Stomach (tissue), 8 donors: ENCODE measurements at regions not wholly inside any gene's neighbourhood (a gene's known extent, or its start where the extent isn't known, plus 50 kb on each side); places are given as distances from the start of the nearest gene placed in this dataset.
A peak's percentile ranks its signal among the peaks of the same experiment; 100 is the strongest.

Experiments used
- DNase-seq, 2 donors: peaks; one replicate each; pipeline versions ENCODE4 v3.0.0 to v3.0.0-alpha.2; 2013 to 2019
- H3K27ac ChIP-seq, 5 donors: fragments of 200-600 bp in 4 of 5; sonication (generic) in 4 of 5; one replicate each; pipeline ENCODE4 v1.5.1; 2013 to 2019; ENCODE audit warnings: mild to moderate bottlenecking in 1 of 5, moderate library complexity in 1 of 5
- H3K27me3 ChIP-seq, 3 donors: fragments of 200-600 bp; sonication (generic); one replicate each; pipeline ENCODE4 v1.5.1; 2017 to 2019; ENCODE audit warnings: mixed run types in 1 of 3
- H3K36me3 ChIP-seq, 4 donors: fragments of 200-600 bp; sonication (generic); 1 replicate in 3 of 4; 2 replicates in 1 of 4; pipeline ENCODE4 v1.5.1; 2016 to 2019
- H3K4me1 ChIP-seq, 4 donors: fragments of 200-600 bp; sonication (generic); one replicate each; pipeline ENCODE4 v1.5.1; 2016 to 2019
- H3K4me3 ChIP-seq, 4 donors: fragments of 200-600 bp; sonication (generic) in 3 of 4; one replicate each; pipeline ENCODE4 v1.5.1; 2016 to 2019; ENCODE audit warnings: mild to moderate bottlenecking in 1 of 4
- H3K9me3 ChIP-seq, 4 donors: fragments of 200-600 bp; sonication (generic); one replicate each; pipeline ENCODE4 v1.5.1; 2016 to 2019
- CTCF ChIP-seq, 7 experiments: fragments of 450-650 bp in 4 of 7; fragments of 200-600 bp in 3 of 7; sonication (generic) in 3 of 7; IDR thresholded peaks; one replicate each; pipeline ENCODE4 v1.5.1; 2016 to 2019; ENCODE audit warnings: antibody characterized with exemption in 7 of 7, control low read depth in 2 of 7, mild to moderate bottlenecking in 1 of 7
- EP300 ChIP-seq: sonication (generic); formaldehyde crosslinking; IDR thresholded peaks from one replicate; pipeline ENCODE4 v1.6.1; 2017; ENCODE audit warnings: antibody characterized with exemption
- POLR2A ChIP-seq, 4 donors: fragments of 450-650 bp; IDR thresholded peaks; one replicate each; pipeline ENCODE4 v1.6.1; 2016; ENCODE audit warnings: antibody characterized with exemption in 4 of 4, control low read depth in 2 of 4, mild to moderate bottlenecking in 1 of 4, moderate library complexity in 1 of 4
- POLR2AphosphoS5 ChIP-seq, 3 donors: sonication (generic); formaldehyde crosslinking; IDR thresholded peaks; one replicate each; pipeline ENCODE4 v1.6.1; 2016; ENCODE audit warnings: antibody characterized with exemption in 3 of 3
- WGBS, 5 donors: extraction: QIAGEN DNeasy Blood & Tissue Kit in 3 of 5; methylation state at CpG; one replicate each; pipeline versions ENCODE4 v1.1.5 to v1.1.7; 2013 to 2018; 5-methylcytosine and 5-hydroxymethylcytosine counted together
- intact Hi-C: fragments of 100-400 bp; cut with DNase I; formaldehyde crosslinking; loops from one replicate; pipeline ENCODE4 v1.15.1; 2023; ENCODE audit warnings: low total_unique reads
- donor health status: healthy with polysubstance abuse.
- donor health status: Bipolar disorder and iron deficiency.
- donor health status: healthy.

- DNase-seq: peak in 1 of 2 donors; percentile 69
- 53 to 83% (median 69%) methylated on average over 3 of the region's 3 CpGs for WGBS, 5 donors
Observed at GRCh38 chr3:11739706-11740105, 96.0 kb upstream of the VGLL4 start.

GRCh38 chr3:11739123-11739522 lies 95.4 kb upstream of the VGLL4 start:
- Histone ChIP-seq H3K4me1 (no peaks in the 10 kb centered on the region), H3K27ac (no peak overlapping the region), H3K36me3 (no peaks in the 10 kb centered on the region), H3K27me3 (no peaks in the 10 kb centered on the region), H3K4me3 (no peak overlapping the region), H3K9me3 (no peaks in the 10 kb centered on the region)
- intact Hi-C loops: no loop called here
- WGBS, 5 donors: 40 to 57% (median 48%) methylated on average over 2 of the region's 2 CpGs
- no peak for TF ChIP-seq POLR2AphosphoS5 (IDR thresholded peaks at IDR 0.05)
- no peak for TF ChIP-seq POLR2A (IDR thresholded peaks at IDR 0.05)
- TF ChIP-seq EP300: no peak
- no peak for TF ChIP-seq CTCF (IDR thresholded peaks at IDR 0.05)
- no peak for DNase-seq

More at GRCh38 chr3:11739706-11740105, 96.0 kb upstream of the VGLL4 start:
- no peaks in the 10 kb centered on the region for H3K9me3 ChIP-seq
- TF ChIP-seq POLR2AphosphoS5 (IDR thresholded peaks at IDR 0.05) (no peak), POLR2A (IDR thresholded peaks at IDR 0.05) (no peak), EP300 (no peak), CTCF (IDR thresholded peaks at IDR 0.05) (no peak)
- H3K36me3 ChIP-seq: no peaks in the 10 kb centered on the region
- no peak overlapping the region for H3K27ac ChIP-seq
- H3K4me1 ChIP-seq: no peaks in the 10 kb centered on the region
- H3K4me3 ChIP-seq: no peak overlapping the region
- intact Hi-C loops: no loop called here
- H3K27me3 ChIP-seq: no peaks in the 10 kb centered on the region

GRCh38 chr3:11737742-11738141 lies 94.0 kb upstream of the VGLL4 start:
- no peak for TF ChIP-seq POLR2AphosphoS5 (IDR thresholded peaks at IDR 0.05)
- TF ChIP-seq CTCF (IDR thresholded peaks at IDR 0.05): no peak
- TF ChIP-seq POLR2A (IDR thresholded peaks at IDR 0.05): no peak
- TF ChIP-seq EP300: no peak
- Histone ChIP-seq H3K4me1 (no peaks in the 10 kb centered on the region), H3K4me3 (no peak overlapping the region), H3K27me3 (no peaks in the 10 kb centered on the region), H3K36me3 (no peaks in the 10 kb centered on the region), H3K27ac (no peak overlapping the region), H3K9me3 (no peaks in the 10 kb centered on the region)
- WGBS, 5 donors: 74 to 84% (median 81%) methylated on average over 7 of the region's 7 CpGs
- no peak for DNase-seq
- intact Hi-C loops: no loop called here

- H3K4me1 ChIP-seq: no peaks in the 10 kb centered on the region
- H3K27me3 ChIP-seq: no peaks in the 10 kb centered on the region
- TF ChIP-seq EP300: no peak
- no peak for TF ChIP-seq POLR2AphosphoS5 (IDR thresholded peaks at IDR 0.05)
- TF ChIP-seq POLR2A (IDR thresholded peaks at IDR 0.05): no peak
- TF ChIP-seq CTCF (IDR thresholded peaks at IDR 0.05): no peak
- no peaks in the 10 kb centered on the region for H3K36me3 ChIP-seq
- H3K4me3 ChIP-seq: no peak overlapping the region
- no peaks in the 10 kb centered on the region for H3K9me3 ChIP-seq
- intact Hi-C loops: no loop called here
- 71 to 80% (median 73%) methylated on average over 9 of the region's 9 CpGs for WGBS, 5 donors
- DNase-seq: no peak
- no peak overlapping the region for H3K27ac ChIP-seq
Observed at GRCh38 chr3:11736136-11736833, 92.6 kb upstream of the VGLL4 start.
